ENCODE measurements at regions not wholly inside any gene's neighbourhood (a gene's known extent, or its start where the extent isn't known, plus 50 kb on each side); places are given as distances from the start of the nearest gene placed in this dataset.

GRCh38 chr6:103723438-103724322 is 1136.0 kb downstream of the HACE1 start:
- Histone ChIP-seq H3K9me3 (ENCODE audit: insufficient read depth, low read length) (no peaks in the 10 kb centered on the region), H3K9me2 (replicated peaks; ENCODE audit: insufficient read depth, low read length) (no peaks in the 10 kb centered on the region), H3K27me3 (ENCODE audit: low read length) (no peaks in the 10 kb centered on the region), H3K36me3 (ENCODE audit: low read length) (no peaks in the 10 kb centered on the region), H3K79me2 (ENCODE audit: insufficient read depth, low read length) (no peaks in the 10 kb centered on the region), H3K27ac (ENCODE audit: low read depth, low read length) (no peak overlapping the region), H3F3A (ENCODE audit: insufficient read depth) (no peaks in the 10 kb centered on the region), H3K9ac (ENCODE audit: low read length) (no peak overlapping the region), H3K4me3 (ENCODE audit: insufficient read depth, low read length, poor library complexity, severe bottlenecking) (no peak overlapping the region), H2AFZ (ENCODE audit: low read depth, low read length, severe bottlenecking) (no peak overlapping the region), H4K20me1 (ENCODE audit: low read depth, low read length) (no peaks in the 10 kb centered on the region), H3K4me2 (ENCODE audit: low read depth, low read length, poor library complexity, severe bottlenecking) (no peak overlapping the region)
- TF ChIP-seq, protein P1, sequence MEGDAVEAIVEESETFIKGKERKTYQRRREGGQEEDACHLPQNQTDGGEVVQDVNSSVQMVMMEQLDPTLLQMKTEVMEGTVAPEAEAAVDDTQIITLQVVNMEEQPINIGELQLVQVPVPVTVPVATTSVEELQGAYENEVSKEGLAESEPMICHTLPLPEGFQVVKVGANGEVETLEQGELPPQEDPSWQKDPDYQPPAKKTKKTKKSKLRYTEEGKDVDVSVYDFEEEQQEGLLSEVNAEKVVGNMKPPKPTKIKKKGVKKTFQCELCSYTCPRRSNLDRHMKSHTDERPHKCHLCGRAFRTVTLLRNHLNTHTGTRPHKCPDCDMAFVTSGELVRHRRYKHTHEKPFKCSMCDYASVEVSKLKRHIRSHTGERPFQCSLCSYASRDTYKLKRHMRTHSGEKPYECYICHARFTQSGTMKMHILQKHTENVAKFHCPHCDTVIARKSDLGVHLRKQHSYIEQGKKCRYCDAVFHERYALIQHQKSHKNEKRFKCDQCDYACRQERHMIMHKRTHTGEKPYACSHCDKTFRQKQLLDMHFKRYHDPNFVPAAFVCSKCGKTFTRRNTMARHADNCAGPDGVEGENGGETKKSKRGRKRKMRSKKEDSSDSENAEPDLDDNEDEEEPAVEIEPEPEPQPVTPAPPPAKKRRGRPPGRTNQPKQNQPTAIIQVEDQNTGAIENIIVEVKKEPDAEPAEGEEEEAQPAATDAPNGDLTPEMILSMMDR (IDR thresholded peaks at IDR 0.05; ENCODE audit: insufficient read depth, low read length, poor library complexity, severe bottlenecking), result no peak
- TF ChIP-seq EZH2phosphoT487 (conservative IDR thresholded peaks at IDR 0.05; ENCODE audit: low read length), result no peak

DNA sequence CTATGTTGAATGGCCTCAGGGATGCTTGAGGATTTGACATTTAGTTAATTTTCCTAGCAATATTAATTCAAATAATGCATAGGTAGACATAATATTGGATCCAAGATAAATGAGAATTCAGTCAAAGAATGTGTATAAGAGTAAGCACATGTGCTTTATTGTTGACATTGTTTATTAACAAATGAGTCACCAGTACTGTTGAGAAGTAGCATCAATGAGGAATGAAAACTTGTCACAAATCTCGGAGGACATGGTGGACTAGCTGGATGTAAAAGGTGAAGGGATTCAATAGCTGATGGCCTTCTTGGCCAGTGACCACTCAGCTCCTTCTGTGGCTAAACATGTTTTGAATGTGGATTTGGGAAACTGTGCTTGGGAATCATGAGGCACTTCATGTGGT is 1137.0 kb downstream of the HACE1 start:
- Histone ChIP-seq H3K79me2 (ENCODE audit: insufficient read depth, low read length) (no peaks in the 10 kb centered on the region), H3K36me3 (ENCODE audit: low read length) (no peaks in the 10 kb centered on the region), H3F3A (ENCODE audit: insufficient read depth) (no peaks in the 10 kb centered on the region), H3K9me2 (replicated peaks; ENCODE audit: insufficient read depth, low read length) (no peaks in the 10 kb centered on the region), H3K27me3 (ENCODE audit: low read length) (no peaks in the 10 kb centered on the region), H3K9me3 (ENCODE audit: insufficient read depth, low read length) (no peaks in the 10 kb centered on the region), H3K4me3 (ENCODE audit: insufficient read depth, low read length, poor library complexity, severe bottlenecking) (no peak overlapping the region), H4K20me1 (ENCODE audit: low read depth, low read length) (no peaks in the 10 kb centered on the region), H2AFZ (ENCODE audit: low read depth, low read length, severe bottlenecking) (no peak overlapping the region), H3K27ac (ENCODE audit: low read depth, low read length) (no peak overlapping the region), H3K4me2 (ENCODE audit: low read depth, low read length, poor library complexity, severe bottlenecking) (no peak overlapping the region), H3K9ac (ENCODE audit: low read length) (no peak overlapping the region)
- TF ChIP-seq, protein P1 (IDR thresholded peaks at IDR 0.05; ENCODE audit: insufficient read depth, low read length, poor library complexity, severe bottlenecking), result no peak
- no peak for TF ChIP-seq EZH2phosphoT487 (conservative IDR thresholded peaks at IDR 0.05; ENCODE audit: low read length)

- Histone ChIP-seq H4K20me1 (ENCODE audit: low read depth, low read length) (no peaks in the 10 kb centered on the region), H3K9ac (ENCODE audit: low read length) (no peak overlapping the region), H3F3A (ENCODE audit: insufficient read depth) (no peaks in the 10 kb centered on the region), H3K9me3 (ENCODE audit: insufficient read depth, low read length) (no peaks in the 10 kb centered on the region), H2AFZ (ENCODE audit: low read depth, low read length, severe bottlenecking) (no peak overlapping the region), H3K79me2 (ENCODE audit: insufficient read depth, low read length) (no peaks in the 10 kb centered on the region), H3K9me2 (replicated peaks; ENCODE audit: insufficient read depth, low read length) (no peaks in the 10 kb centered on the region), H3K4me2 (ENCODE audit: low read depth, low read length, poor library complexity, severe bottlenecking) (no peak overlapping the region), H3K27ac (ENCODE audit: low read depth, low read length) (no peak overlapping the region), H3K27me3 (ENCODE audit: low read length) (no peaks in the 10 kb centered on the region), H3K4me3 (ENCODE audit: insufficient read depth, low read length, poor library complexity, severe bottlenecking) (no peak overlapping the region), H3K36me3 (ENCODE audit: low read length) (no peaks in the 10 kb centered on the region)
- TF ChIP-seq EZH2phosphoT487 (conservative IDR thresholded peaks at IDR 0.05; ENCODE audit: low read length), result no peak
- TF ChIP-seq, protein P1 (IDR thresholded peaks at IDR 0.05; ENCODE audit: insufficient read depth, low read length, poor library complexity, severe bottlenecking), result no peak
These were observed 1137.8 kb downstream of the HACE1 start for GRCh38 chr6:103721923-103722322.
